ENCODE measurements at regions not wholly inside any gene's neighbourhood (a gene's known extent, or its start where the extent isn't known, plus 50 kb on each side); places are given as distances from the start of the nearest gene placed in this dataset.

- FAIRE-seq (no peak), DNase-seq (ENCODE audit: low read depth in 1 of 2, low spot score in 2 of 2) (no peak)
- H3K79me1 ChIP-seq (ENCODE audit: low read depth, low read length) = no peaks in the 10 kb centered on the region
- H3K56ac ChIP-seq (replicated peaks; ENCODE audit: insufficient read length, low read depth, low read length) = no peak overlapping the region
- no peak overlapping the region for H4K91ac ChIP-seq (replicated peaks; ENCODE audit: insufficient read length, low read length)
- ChIA-PET POLR2A (ENCODE audit: partially characterized antibody) (no interaction called here), CTCF (ENCODE audit: partially characterized antibody) (no interaction called here)
- no peak overlapping the region for H2AK5ac ChIP-seq (ENCODE audit: low read depth, low read length)
- no peak overlapping the region for H2AFZ ChIP-seq (ENCODE audit: low read length)
- H2BK120ac ChIP-seq (replicated peaks; ENCODE audit: low read depth, low read length) = no peak overlapping the region
- H3K23ac ChIP-seq (ENCODE audit: insufficient read length) = no peak overlapping the region
- peaks cover 0 to 9% of the 10 kb centered on the region in 2 experiments; a peak in 2 of 4 replicates for H3K9me3 ChIP-seq (ENCODE audit: insufficient read depth in 2 of 2, low read depth in 1 of 2, low read length in 1 of 2)
- H4K20me1 ChIP-seq (replicated peaks in 1 of 2; ENCODE audit: control insufficient read depth in 1 of 2, insufficient read depth in 2 of 2, low read length in 2 of 2) = no peaks in the 10 kb centered on the region
- no peak overlapping the region for H2BK5ac ChIP-seq (ENCODE audit: low read depth, low read length)
- no peak overlapping the region for H3K18ac ChIP-seq (ENCODE audit: extremely low read depth, low read length)
- no peak overlapping the region for H3K4ac ChIP-seq (replicated peaks; ENCODE audit: insufficient read length, low read depth, low read length)
- no peak overlapping the region for H2BK12ac ChIP-seq (ENCODE audit: low read depth, low read length)
- H4K8ac ChIP-seq (ENCODE audit: extremely low read depth, insufficient read depth, low read length) = no peak overlapping the region
- H3K4me2 ChIP-seq (ENCODE audit: insufficient read depth in 1 of 2, low read depth in 2 of 2, low read length in 2 of 2) = no peak overlapping the region
- H2BK15ac ChIP-seq (ENCODE audit: low read length) = no peak overlapping the region
- no peaks in the 10 kb centered on the region for H3K79me2 ChIP-seq (ENCODE audit: control insufficient read depth in 1 of 2, insufficient read depth in 2 of 2, low read length in 2 of 2)
- H3K4me1 ChIP-seq (replicated peaks in 1 of 4; ENCODE audit: control insufficient read depth in 3 of 4, insufficient read depth in 4 of 4, low read length in 3 of 4) = no peaks in the 10 kb centered on the region
- H4K5ac ChIP-seq (ENCODE audit: insufficient read length, low read depth, low read length) = no peak overlapping the region
- H3K36me3 ChIP-seq (ENCODE audit: control insufficient read depth in 2 of 4, insufficient read depth in 4 of 4, low read length in 3 of 4) = no peaks in the 10 kb centered on the region
- no peak overlapping the region for H2BK20ac ChIP-seq (ENCODE audit: low read length)
- H3K27me3 ChIP-seq (replicated peaks in 1 of 4; ENCODE audit: control insufficient read depth in 3 of 4, extremely low read depth in 1 of 4, insufficient read depth in 3 of 4, low read length in 3 of 4) = no peaks in the 10 kb centered on the region
- no peak for TF ChIP-seq ZNF274 (IDR thresholded peaks at IDR 0.05; ENCODE audit: borderline replicate concordance, extremely low read depth, low read length)
- no peak overlapping the region for H3K9ac ChIP-seq (replicated peaks in 1 of 4; ENCODE audit: extremely low read depth in 1 of 4, low read depth in 3 of 4, low read length in 3 of 4)
- H3K14ac ChIP-seq (ENCODE audit: insufficient read length) = no peak overlapping the region
- H3K4me3 ChIP-seq (ENCODE audit: extremely low read depth in 1 of 4, insufficient read depth in 2 of 4, low read depth in 3 of 4, low read length in 4 of 4) = no peak overlapping the region
- no peaks in the 10 kb centered on the region for H3K23me2 ChIP-seq (ENCODE audit: low read depth, low read length)
- no peak overlapping the region for H3K27ac ChIP-seq (ENCODE audit: low read depth, low read length)
- 73% methylated on average over 1 of the region's 1 CpG; no CpG with 5 or more reads in 1 of the 2 experiments for WGBS, 2 experiments (ENCODE audit: extremely low coverage in 1 of 2, insufficient coverage in 1 of 2, insufficient read length in 1 of 2, insufficient replicate concordance in 2 of 2, low coverage in 1 of 2, low lambda C conversion rate in 2 of 2, missing lambda C conversion rate in 1 of 2)
These were observed 68.8 kb upstream of the MTPN start for GRCh38 chr7:136045992-136046391.
